GM19035 (cell line): ENCODE measurements at regions not wholly inside any gene's neighbourhood (a gene's known extent, or its start where the extent isn't known, plus 50 kb on each side); places are given as distances from the start of the nearest gene placed in this dataset.

ENCODE experiments used
- ATAC-seq: cut with Tn5 transposase; IDR thresholded peaks from one replicate; pipeline ENCODE4 v1.9.1; 2021; ENCODE audit not compliant: unreplicated experiment

- no peak for ATAC-seq
Observed at GRCh38 chr3:71893122-71893521, 108.2 kb upstream of the PROK2 start.

- ATAC-seq, result no peak
Observed at GRCh38 chr3:71891483-71891882, 106.5 kb upstream of the PROK2 start.

DNA sequence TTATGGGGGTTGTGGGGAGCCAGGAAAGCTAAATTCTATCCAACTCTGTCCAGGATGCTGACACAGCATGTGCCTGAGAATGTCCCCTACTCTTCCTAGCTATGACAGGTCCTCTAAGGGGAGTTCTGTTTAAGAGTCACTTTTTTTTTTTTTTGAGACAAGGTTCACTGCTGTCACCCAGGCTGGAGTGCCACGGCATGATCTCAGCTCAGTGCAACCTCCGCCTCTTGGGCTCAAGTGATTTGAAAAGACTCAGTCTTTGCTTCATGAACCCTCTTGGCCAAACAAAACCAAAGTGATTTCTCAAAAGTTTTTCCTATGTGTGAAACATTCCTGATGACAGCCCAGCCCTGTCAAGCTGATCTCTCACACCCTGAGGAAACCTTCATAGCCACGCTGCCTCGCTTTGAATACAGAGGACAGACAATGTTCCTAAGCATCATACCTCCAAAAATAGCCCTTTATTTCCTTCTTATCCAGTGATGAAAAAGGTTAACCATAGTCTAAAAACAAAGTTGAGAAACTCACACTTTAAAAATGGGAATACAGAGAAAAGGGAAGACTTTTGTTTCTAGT is 105.5 kb upstream of the PROK2 start:
- no peak for ATAC-seq

DNA sequence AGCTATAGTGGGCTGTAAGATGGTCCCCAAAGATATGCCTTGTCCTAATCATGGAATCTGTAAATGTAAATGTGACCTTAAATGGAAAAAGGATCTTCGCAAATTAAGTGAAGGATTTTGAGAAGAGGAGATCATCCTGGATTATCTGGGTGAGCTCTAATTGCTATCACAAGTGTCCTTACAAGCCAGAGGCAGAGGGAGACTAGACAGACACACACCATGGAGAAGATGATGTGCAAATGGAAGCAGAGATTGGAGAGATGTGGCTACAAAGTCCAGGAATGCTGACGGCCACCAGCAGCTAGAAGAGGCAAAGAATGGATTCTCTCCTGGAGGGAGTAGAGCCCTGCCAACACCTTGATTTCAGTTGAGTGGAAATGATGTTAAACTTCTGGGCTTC is 102.3 kb upstream of the PROK2 start:
- no peak for ATAC-seq

- no peak for ATAC-seq
Observed at GRCh38 chr3:71885006-71885405, 100.1 kb upstream of the PROK2 start.

DNA sequence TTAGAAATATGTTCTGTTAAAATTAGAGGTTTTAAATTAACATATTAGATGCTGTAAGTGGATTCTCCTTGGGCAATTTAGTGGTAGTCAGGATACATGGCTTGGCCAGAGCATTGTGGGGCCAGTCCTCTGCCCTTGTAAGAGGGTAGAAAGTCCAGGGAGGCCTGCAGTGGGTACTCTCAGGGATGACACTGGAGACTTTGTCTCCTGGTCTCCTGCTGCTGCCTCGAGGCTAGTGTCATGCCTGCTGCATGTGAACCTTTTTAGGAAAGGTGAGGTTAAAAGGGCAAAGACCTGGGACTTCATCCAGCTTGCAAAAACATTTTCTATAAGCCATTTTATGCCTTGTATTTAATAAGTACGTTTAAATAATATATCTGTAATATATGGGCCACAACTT is 96.8 kb upstream of the PROK2 start:
- ATAC-seq, result no peak

GRCh38 chr3:71881041-71881440 is 96.1 kb upstream of the PROK2 start:
- no peak for ATAC-seq

DNA sequence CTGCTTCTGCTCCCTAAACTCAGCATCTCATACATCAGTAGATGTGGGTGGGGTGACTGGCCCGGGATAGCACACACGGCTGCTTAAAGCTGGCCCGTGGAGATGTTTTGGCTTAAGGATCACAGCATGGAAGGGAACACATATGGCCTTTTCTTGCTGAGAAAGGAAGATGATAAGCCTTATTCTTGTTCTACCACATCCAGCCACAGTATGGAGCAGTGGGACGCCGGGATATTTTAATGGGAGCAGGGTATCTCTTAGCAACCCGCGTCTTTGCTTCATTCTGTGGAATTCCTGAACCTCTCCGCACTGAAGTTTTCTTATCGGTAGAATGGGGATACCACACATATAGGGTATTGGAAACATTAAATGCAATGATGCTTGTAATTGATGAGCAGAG is 94.1 kb upstream of the PROK2 start:
- ATAC-seq, result no peak

- ATAC-seq, result no peak
Observed at GRCh38 chr3:71876135-71877105, 91.5 kb upstream of the PROK2 start.

GRCh38 chr3:71875461-71875947 is 90.6 kb upstream of the PROK2 start:
- peak; percentile 90 for ATAC-seq

DNA sequence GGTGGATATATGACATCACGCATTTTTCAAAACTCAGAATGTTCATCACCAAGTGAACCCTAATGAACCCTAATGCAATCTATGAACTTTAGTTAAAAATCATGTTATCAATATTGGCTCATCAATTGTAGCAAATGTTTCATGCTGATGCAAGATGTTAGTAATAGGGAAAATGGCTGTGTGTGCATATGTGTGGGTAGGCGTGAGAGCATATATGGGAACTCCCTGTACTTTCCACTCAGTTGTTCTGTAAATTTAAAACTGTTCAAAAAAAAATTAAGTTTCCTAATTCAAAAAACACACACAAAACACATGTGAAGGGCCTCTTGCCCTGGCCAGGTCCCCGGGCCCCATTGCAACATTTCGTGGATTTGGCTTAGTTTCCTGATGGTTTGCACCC is 89.7 kb upstream of the PROK2 start:
- ATAC-seq, result no peak

- ATAC-seq, result no peak
Observed at GRCh38 chr3:71873093-71873611, 88.2 kb upstream of the PROK2 start.

GRCh38 chr3:71872256-71872655 is 87.3 kb upstream of the PROK2 start:
- ATAC-seq, result no peak

DNA sequence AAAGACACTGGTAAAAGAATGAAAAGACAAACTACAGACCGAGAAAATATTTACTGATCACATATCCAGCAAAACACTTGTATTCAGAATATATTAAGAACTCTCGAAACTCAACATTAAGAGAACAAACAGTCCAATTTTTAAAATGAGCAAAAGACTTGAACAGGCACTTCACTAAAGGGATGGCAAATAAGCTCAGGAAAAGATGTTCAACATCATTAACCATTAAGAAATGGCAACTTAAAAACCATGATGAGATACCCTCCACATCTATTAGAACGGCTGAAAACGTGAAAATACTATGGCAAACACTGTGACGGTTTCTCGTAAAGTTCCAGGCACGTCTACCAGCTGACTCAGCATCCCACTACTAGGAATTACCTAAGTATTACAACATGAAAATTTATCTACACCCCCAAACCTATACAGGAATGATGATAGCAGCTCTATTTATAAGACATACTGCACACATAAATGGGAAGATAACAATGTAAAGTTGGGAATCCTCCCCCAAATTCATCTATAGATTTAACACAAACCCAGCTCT is 86.1 kb upstream of the PROK2 start:
- no peak for ATAC-seq

DNA sequence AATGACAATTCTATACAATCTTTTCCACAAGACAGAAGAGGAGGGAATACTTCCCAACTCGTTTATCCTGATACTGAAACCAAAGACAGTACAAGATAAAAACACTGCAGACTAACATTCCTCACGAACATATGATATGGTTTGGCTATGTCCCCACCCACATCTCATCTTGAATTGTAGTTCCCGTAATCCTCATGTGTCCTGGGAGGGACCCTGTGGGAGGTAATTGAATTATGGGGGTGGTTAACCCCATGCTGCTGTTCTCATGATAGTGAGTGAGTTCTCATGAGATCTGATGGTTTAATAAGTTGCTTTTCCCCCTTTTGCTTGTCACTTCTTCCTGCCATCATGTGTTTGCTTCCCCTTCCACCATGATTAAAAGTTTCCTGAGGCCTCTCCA is 83.9 kb upstream of the PROK2 start:
- ATAC-seq, result no peak

DNA sequence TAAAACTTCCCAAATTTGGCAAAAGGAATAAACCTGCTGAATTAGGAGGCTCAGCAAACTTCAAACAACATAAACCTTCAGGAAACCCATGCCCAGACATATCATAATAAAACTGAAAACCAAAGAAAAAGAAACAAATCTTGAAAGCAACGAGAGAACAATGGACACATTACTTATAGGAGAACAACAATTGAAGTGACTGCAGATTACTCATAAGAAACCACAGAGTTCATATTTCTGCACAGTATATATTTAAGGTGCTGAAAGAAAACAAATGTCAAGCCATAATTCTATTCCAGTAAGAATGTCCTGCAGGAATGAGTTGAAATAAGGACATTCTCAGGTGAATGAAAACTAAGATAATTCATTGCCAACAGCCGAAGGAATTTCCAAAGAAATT is 80.8 kb upstream of the PROK2 start:
- no peak for ATAC-seq

- no peak for ATAC-seq
Observed at GRCh38 chr3:71863563-71864190, 78.7 kb upstream of the PROK2 start.

- ATAC-seq, result no peak
Observed at GRCh38 chr3:71862371-71863140, 77.6 kb upstream of the PROK2 start.

GRCh38 chr3:71859123-71859519 is 74.2 kb upstream of the PROK2 start:
- ATAC-seq, result no peak

DNA sequence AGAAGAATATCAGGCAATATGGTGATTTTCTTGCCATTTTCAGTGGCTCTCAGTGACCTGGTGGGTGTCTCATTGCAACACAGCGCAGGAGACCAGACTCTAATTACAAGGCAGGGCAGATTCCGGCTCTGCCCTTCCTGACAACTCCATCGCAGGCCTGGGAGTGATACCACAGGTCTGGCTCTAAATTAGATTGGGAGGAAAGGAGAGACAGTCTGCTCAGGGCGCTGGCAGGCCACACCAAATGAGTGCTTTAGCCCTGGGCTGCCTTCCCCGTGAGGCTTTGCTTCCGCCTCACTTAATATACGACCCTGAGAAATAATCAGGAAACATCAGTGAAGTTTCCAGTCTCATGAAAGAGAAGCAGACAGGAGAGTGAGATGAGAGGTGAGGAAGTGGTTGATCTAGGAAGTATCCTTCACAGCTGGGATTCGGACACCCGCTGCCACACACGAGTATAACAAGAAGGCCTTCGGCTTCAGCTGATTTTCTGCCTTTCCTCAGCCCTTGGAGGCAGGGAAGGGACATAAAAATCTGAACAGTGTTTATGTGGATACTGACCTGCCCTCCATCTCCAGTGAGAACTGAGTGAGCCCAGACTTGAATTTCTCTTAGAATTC is 73.7 kb upstream of the PROK2 start:
- ATAC-seq, result no peak
